HG02759 (cell line): ENCODE measurements at regions not wholly inside any gene's neighbourhood (a gene's known extent, or its start where the extent isn't known, plus 50 kb on each side); places are given as distances from the start of the nearest gene placed in this dataset.
A peak's percentile ranks its signal among the peaks of the same experiment; 100 is the strongest.
"Not testable (repeated sequence)": the region's sequence is repeated elsewhere in the genome, so short reads cannot be mapped to it uniquely, and the experiment has no call there.

ENCODE experiments used
- ATAC-seq: cut with Tn5 transposase; IDR thresholded peaks from one replicate; pipeline ENCODE4 v1.9.1; 2021; ENCODE audit warnings: mild to moderate bottlenecking, moderate library complexity; ENCODE audit not compliant: unreplicated experiment

DNA sequence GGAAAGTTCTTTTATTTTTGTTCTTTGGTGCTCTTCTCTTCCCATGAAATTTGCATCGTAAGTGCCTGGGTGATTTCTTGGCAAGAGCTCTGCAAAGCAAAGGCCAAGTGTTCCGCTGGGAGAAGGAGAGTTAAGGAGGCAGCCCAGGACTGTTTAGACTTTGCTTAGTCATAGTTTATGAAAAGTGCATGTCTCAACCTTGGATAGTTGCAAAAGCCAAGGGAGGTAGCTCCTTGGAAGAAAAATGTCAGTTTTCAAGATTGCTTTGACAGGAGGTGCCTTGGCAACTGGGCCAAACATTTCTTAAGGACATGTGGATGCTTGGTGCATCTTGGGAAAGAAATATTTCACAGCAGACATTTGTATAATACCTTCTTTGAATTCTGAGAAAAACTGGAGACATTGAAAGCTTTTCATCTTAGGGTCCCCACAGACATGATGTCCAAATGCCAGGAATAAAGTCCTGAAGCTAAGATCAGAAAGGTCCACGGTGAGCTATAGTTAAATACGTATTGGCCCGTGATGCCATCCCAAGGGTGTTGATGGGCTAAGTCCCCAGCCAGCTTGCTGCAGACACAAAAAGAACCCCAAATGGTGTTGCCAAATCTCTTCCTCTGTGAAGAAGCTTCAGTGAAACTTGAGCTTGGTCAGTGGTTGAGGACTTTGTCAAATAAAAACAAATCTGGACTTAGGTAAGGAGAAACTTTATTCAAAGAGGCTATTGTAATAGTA is 96.3 kb upstream of the THUMPD2 start:
- no peak for ATAC-seq

DNA sequence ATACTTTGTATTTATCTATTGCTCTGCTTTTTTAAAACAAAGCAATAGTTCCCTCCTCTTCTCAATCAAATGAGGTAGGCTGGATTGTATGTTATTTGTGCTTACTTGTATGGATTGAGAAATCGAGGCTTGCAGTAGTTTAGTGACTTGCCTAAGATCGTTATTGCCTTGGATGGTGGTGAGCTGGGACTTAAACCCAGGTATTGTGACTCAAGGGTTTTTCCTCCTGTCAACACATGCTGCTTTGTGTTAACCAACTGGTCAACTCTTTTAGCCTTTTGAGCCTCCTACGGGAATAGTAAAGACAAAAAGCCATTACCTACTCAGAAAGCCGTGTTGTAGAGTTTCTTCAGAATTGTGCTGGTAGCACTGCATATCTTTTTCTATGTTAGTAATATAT is 95.2 kb upstream of the THUMPD2 start:
- ATAC-seq: no peak

DNA sequence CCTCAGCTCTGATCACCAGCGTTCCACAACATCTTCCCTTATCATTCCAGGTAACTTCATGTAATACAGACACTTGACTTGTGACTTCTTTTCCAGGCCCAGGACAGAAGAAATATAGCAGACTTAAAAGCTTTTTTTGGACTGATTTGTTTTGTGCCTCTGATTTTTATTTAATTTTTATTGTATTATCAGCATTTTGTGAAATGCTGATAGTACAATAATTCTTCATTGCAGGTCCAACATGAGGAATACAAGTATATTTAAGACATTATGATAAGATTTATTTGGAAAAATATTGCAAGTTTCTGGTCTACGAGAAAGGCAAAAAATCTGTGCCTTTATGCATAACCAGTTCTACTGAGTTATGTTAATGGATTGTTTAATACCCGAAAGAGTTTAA is 94.5 kb upstream of the THUMPD2 start:
- no peak for ATAC-seq

DNA sequence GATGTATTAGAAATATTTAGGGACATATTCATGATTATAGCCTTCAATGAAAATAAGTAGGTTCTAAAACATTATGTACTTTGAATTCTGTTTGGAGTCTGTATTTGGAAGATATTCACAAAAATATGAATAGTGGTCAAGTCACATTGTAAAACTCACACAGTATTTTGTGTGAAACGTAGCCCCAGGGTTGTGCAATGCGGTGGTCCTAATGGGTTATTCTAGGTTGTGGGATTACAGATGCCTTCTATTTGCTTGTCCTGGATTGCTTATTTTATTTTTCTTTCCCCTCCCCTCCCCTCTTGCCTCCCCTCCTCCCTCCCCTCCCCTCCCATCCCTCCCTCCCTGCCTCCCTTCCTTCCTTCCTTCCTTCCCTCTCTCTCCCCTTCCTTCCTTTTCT is 93.7 kb upstream of the THUMPD2 start:
- no peak for ATAC-seq

DNA sequence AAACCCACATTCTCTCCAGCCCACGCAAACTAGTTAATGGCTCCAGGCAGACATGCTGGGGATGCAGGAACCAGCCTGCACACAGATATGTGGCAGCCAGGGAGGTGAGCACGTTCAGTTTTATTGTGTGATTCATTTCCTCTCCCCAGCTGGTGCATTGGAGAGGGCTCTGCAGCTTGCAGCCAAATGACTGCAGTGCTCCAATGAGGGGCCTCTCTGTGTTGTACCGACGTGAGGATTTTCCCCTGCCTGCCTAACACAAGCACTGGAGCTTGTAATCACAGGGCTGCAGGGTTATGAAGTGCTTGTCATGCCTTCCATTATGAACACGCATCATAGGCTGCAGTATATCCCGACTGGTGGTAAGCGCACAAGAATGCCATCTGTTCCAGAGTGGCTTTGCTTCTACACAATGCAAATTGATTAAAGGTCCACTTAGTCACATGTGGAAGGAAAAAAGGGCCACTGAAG is 92.3 kb upstream of the THUMPD2 start:
- no peak for ATAC-seq

DNA sequence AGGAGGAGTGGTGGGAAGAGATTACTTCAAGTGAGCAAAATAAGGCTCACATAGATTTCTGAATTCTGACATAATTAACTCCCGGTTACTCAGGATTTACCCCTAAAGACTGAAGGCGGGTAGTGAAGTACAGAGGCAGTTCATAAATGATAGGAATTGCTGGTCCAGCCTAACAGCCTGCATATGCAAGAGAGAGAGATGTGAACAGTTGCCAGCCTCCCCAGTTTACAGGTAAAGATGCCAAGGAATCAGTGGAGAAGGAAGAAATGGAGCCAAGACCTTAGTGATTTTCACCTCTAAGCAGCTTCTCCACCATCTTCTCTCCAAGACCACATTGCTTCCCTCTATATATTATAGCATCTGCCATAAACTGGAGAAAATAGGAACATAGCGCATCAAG is 91.8 kb upstream of the THUMPD2 start:
- no peak for ATAC-seq

DNA sequence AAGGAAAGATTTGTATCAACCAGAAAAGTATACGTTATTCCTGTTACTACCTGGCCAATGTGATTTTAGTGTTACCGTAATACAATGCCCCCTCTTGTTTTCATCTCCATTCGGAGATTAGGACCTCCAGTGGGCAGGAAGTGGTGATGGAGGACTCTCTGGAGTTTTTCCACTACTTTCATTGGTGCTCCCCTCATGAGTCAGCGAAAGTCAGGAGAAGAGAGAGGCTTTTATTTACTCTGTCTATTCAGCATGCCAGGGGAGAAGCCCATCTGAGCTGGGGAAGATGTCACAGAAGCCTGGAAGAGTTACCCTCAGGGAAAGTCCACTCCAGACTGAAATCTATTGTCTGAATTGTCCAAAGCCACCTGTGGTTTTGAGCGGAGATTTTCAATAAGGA is 88.2 kb upstream of the THUMPD2 start:
- no peak for ATAC-seq

DNA sequence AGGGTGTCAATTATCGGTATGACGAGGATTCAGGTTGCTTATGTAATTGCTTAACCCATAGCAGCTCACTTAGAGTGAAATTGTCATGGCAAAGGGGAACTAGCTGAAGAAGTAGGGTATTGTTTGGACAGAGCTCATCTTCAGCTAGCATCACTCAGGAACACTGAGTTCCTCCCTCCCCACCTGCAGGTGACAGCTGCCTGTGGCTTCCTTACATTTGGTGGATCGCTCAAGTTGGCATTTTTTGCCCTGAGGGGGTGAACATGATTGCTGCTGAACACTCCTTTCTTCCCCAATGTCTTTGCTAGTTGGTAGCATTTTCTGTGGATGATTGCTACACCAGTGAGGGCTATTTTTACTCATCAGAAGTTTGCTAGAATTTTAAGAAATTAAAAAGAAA is 86.7 kb upstream of the THUMPD2 start:
- no peak for ATAC-seq

DNA sequence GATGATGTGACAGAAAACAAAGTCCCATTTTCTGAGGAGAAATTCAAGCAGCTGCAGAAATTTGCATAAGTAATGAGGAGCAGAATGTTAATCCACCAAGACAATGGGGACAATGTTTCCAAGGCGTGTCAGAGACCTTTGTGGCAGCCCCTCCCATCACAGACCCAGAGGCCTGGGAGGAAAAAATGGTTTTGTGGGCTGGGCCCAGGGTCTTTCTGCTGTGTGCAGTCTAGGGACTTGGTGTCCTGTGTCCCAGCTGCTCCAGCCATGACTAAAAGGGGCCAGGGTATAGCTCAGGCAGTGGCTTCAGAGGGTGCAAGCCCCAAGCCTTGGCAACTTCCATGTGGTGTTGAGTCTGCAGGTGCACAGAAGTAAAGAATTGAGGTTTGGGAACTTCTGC is 84.6 kb upstream of the THUMPD2 start:
- ATAC-seq: not testable (repeated sequence)

DNA sequence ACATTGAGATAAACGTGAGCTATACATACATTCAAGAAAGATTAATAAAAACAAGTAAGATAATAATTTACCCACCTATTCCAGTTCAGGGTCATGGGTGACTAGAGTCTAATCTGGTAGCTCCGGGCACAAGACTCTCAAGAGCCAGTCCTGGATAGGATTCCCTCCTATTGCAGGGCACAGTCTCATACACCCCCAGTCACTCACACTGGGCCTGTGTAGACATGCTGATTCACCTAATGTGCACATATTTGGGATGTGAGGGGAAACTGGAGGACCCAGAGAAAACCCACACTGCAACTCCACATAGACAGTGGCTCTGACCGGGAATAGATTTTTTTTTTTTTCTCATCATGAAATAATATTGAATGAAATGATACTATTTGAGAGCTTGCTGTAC is 81.5 kb upstream of the THUMPD2 start:
- ATAC-seq: no peak

DNA sequence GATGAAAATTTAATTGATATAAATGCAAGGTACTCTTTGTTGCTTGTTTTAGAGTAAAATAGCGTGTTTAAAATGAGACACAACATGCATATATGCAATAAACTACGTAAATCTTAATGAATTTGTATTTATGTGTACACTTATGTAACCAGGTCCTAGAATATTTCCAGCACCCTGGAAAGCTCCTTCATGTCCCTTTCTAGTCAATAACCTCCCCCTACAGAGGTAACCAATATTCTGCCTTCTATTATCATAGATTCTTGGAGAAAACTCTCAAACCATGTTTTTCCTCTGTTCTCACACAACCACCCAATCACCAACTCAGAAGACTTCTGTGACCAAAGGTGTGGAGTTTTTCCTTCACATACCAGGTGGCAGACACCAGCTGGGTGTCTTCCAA is 79.6 kb upstream of the THUMPD2 start:
- no peak for ATAC-seq

DNA sequence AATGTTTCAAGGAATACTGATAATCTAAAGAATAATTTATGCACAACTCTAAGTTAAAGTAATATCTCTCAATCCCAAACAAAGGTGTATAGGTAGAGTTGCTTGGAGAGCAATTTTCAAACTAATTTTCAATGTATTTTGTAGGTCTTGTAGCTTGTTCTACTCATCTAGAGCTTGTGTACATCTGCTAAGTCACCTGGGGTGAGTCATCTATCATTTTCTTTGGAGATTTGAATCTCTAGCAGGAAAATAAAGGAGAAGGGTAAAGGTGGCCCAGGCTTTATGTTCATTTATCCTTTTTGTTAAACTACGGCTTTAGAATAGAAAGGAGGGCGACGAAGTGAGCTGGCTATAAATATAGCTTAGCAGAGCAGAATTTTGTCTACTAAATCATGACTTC is 76.8 kb upstream of the THUMPD2 start:
- ATAC-seq: no peak

DNA sequence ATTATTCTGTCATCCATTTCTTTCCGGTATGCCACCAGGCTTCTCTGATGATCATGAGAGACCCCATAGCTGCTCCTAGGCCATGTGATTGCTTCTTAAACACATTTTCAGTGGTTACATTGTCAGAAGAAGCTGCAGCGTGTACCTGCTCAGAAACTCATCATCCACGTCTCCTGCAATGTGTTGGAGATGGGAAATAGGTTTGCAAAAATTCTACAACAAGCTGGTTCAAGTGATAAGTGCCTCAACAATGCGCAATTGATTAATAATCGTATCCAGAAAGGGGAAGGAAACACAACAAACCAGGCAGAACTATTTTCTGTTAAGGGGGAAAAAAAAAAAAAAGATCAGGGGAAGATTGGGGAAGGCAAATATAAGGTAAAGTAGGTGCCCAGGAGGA is 75.7 kb upstream of the THUMPD2 start:
- no peak for ATAC-seq

DNA sequence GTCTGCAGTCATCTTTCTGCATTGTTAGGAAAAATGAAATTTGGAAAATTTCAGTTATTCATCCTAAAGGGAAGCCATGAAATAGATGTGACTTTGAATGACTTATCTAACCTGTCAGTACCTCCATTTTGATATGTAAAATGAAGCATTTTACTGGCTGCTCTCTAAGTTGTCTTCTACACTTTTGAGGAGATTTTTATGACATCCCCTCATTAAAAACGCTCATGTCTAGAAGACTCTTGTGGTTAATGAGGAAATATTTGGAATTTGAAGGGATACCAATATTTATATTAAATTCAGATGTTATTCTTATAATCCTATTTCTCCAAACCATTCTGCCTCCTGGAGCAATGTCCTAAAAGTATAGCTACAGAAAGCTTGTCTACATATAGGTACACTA is 73.8 kb upstream of the THUMPD2 start:
- ATAC-seq: no peak

DNA sequence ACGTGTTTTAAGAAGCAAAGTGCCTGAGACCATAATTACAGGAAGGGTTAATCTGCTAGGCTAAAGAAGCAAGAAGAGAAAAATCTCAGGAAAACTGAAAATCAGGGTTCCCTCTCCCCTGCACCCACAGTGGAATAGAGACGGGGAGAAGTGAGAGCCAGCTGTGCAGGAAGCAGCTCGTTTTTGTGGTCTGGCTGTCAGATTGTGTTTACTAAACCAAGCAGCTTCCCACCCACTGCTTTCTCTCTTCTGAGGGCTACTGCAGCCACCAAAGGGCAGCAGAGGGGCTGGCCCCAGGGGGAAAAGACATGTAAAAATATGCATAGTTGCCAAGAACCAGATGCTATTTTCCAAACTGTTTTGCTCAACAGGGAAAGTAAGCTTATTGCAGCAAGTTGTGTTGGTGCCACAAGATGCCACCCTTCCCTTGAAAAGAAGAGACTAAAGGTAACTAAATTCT is 72.6 kb upstream of the THUMPD2 start:
- ATAC-seq: peak; percentile 87

DNA sequence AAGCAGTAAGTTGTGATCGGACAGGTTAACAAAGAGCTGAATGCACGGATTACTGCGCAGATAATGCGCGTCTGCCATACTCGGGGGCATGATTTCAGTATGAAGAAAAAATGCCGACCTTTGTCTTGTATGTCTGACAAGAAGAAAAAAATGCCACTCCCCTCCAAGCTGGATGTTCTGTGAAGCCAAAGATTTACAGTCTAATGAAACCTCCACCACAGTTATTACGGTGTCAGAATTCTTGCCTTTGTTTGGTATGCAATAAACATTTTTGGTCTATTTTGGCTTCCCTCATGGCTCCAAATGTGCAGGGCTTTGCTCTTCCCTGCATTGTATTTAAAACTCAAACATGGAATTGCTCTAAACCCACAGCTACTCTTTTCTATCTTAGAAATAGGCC is 72.2 kb upstream of the THUMPD2 start:
- ATAC-seq: no peak

DNA sequence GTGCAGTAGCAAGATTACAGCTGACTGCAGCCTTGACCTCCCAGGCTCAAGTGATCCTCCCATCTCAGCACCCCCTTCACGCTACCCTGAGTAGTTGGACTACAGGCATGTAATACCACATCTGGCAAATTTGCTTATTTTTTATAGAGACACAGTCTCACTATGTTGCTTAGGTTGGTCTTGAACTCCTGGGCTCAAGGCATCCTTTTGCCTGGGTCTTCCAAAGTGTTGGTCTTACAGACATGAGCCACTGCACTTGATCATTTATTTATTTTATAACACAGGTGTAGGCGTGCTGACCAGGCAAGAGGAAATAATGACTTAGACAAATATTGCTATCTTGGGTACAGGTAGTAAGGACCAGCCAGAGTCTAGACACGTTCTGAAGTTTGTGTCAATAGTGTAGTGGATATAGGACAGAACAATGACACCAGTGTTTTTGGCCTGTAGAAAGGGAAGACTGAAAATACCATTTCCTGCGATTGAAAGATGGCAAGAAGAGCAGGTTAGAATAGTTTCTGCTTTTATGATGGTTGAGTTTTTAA is 71.0 kb upstream of the THUMPD2 start:
- no peak for ATAC-seq

DNA sequence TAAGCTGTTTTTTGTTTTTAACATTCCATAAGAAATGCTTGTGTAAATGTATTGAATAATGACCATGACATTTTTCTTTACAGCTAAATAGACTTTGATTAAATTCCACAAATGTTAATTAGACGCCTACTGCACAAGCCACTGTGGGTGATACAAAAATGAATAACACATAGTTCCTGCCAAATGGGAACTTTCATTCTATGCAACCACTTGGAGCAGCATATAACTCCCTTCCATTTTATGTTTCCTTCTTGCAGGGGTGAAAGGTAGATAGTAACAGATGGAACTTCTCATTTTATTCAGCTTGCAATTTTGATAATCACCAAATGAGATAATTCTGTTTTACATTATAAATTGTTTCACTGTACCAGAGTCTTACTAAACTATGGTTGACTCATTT is 70.0 kb upstream of the THUMPD2 start:
- ATAC-seq: no peak

DNA sequence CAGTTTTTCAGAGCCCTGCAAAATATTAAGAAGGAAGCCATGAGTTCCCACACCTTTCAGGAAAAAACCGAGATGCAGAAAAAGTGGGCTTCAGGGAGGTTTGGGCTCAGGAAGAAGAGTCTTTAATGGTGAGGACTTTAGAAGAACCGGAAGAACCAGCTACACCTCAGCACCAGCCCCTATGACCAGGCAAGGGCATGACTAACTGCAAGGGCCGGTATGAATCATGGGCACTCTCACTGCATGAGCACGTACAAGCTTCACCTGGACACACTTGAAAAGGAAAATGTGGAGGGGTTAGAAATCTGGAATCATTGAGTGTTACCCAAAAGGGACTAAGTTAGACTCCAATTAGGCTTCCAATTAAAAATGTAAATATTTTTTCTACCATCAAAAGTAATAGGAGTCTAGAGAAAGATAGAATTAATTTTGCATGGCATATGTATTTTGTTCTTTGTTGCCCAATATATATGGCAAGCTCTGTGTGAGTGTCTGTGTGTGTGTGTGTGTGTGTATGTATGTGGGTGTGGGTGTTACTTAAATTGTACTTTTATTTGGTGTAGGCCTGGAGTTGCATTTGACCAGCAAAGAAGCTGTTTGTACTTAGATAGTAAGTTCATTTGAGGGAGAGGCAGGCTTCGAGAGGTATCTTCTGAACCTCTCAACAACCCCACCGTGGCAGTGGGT is 66.5 kb upstream of the THUMPD2 start:
- no peak for ATAC-seq

DNA sequence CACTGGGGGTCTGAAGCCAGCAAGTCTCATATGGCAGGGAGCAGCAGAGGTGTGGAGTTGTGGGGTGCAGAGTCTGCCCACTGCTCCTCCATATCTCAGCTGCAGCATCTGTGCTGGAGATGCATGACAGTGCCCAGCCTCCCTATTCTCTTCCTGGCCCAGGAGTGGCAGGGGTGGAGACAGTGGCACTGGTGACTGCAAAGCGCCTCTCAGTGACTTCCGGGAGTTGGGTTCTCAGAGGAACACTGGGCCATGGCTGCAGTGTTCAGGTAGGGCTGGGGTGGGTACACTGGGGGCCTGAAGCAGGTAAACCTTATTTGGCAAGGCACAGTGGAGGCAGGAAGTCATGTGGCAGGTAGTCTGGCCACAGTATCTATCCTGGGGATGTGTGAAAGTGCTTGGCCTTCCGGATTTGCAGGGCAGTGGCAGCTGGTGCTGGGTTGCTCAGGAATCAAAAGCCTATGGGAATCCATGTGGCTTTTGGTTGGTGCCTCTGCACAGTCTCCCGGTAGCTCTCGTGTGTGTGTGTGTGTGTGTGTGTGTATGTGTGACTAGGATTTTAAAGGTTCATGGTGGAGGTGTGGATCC is 60.3 kb upstream of the THUMPD2 start:
- ATAC-seq: no peak

DNA sequence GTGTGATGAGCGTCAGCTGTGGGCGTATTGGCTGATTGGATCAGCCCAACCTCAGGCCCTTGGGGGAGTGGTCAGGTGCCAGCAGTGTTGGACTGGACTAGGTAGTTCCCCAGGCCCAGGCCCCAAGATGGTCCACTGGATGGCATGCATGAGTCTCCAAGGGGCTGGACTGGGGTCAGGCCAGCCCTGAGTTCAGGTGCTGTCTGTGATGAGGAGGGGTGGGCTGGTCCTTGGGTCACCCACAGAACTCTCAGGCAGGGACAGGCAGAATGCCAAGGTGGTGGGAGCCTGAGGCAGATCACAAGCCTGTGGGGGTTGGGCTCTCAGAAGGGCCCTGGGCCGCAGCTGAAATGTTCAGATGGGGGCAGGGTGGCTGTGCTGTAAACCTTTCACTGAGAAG is 59.5 kb upstream of the THUMPD2 start:
- ATAC-seq: no peak
